Ramos (cell line): ENCODE measurements at regions not wholly inside any gene's neighbourhood (a gene's known extent, or its start where the extent isn't known, plus 50 kb on each side); places are given as distances from the start of the nearest gene placed in this dataset.

ENCODE experiments used
- in situ Hi-C: fragments of 300-500 bp; cut with MboI; formaldehyde crosslinking; loops from one replicate; pipeline ENCODE4 v1.14.3; 2022; ENCODE audit warnings: low sequenced_read_pairs; ENCODE audit not compliant: unreplicated experiment

DNA sequence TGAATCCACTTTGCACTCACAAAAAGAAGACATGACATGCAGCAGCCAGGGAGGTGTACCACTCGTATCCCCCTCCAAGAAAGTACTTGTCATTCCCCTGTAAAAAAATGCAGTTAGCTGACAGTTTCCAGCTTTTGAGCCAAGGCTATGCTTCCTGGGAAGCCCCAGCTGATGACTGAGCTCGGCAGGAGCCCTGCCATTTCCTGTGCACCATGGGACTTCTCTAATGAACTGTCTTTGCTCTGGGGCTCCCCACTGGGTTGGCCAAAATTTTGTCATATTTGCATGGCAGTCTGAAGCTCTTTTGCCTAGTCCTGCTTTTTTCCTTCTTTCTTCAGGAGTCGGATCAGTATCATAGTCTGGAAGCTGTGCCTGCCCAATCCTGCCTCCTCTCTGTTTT is 104.5 kb upstream of the MAOA start:
- in situ Hi-C loops = loop anchor here (25.0 kb wide), 1 partner anchor 1764 kb away; no protein-coding TSS in a partner anchor

DNA sequence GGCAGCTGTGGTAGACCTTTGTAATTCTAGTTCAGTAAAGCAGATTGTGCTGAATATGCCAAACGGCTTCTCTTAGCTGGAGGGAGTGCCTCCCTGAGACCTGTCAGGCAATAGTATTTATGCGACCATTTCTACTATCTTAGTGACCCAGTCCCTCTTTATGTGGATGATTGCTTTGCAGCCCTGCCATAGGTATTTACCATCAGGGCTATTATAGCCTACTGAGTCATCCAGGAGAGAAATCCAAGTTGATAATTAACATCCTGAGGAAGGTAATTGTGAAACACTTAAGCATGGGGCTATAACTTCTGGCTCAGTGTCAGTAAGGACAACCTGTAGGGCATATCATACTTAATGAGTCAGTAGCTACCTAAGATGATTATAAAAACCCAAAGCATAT is 103.9 kb upstream of the MAOA start:
- in situ Hi-C loops = loop anchor here (25.0 kb wide), 1 partner anchor 1765 kb away; no protein-coding TSS in a partner anchor

DNA sequence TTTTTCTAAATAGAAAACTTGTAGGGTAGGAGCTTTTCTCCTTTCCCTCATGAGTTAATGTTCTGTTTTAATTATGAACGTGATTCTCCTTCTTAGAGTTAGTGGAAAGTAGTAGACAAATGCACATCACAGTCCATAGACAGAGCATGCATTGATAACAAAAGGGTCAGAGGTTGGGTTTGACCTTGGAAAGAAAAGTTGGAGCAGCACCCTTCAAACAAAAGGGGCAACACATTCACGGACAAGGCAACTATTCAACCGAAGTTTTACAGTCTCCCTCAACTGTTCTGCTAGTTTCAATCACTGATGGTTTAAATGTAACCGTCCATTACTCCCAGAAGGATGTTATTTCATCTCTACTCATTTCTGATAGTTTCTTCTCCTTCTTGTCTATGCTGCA is 103.4 kb upstream of the MAOA start:
- in situ Hi-C loops = loop anchor here (25.0 kb wide), 1 partner anchor 1765 kb away; no protein-coding TSS in a partner anchor

DNA sequence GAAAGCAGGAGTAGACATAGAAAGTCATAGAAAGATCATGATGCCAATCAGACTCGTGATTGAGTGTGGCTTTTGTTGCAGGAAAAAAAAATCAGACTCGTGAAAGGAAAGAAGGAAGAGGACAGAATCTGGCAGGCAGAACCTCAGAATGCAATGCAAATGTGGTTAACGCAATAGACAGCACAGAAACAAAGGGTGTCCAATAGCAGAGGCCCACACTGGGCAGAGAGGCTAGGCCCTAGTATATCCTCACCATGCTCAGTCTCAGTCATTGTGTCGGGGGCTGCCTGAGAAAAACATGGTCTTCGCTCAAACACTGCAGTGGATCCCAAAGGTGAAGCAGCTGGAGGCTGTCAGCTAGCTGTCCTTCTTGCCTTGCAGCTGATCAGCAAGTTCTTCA is 102.8 kb upstream of the MAOA start:
- in situ Hi-C loops = loop anchor here (25.0 kb wide), 1 partner anchor 1766 kb away; no protein-coding TSS in a partner anchor

DNA sequence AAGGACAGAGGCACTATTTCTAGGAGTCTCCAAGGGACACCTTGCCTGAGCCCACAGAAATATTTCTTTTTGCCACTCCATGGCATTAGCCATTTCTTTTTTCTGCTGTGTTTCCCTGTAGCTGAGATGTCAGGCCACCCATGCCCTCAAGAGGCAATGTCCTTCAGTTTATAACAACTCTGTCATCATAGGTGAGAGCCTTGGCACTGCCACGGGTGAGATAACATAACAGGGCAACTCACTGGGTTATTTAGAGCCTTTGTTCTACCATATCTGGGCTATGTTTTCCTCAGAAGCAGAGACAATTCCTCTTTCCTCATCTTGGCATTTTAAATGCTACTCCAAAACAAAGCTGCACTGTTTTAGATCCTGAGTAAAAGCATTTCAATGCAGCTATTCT is 99.9 kb upstream of the MAOA start:
- in situ Hi-C loops = loop anchor here (25.0 kb wide), 1 partner anchor 1769 kb away; no protein-coding TSS in a partner anchor

DNA sequence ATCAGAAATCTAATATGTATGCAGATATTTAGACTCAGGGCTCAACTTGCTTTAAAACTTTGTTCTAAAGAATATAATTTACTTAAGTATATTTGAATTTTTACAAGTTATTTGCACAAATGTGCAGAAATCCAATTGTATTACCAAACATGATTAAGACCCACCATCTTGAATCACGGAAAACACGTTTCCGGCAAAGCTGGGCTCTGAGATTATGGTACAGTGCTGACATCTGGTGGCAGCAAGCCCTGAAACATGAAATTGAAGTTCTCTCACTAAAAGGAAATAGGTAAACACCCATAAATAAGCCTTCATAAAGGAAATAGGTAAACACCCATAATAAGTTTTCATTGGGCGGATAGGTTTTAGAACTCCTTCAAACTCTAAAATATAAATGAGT is 98.3 kb upstream of the MAOA start:
- in situ Hi-C loops = loop anchor here (25.0 kb wide), 1 partner anchor 1770 kb away; no protein-coding TSS in a partner anchor

DNA sequence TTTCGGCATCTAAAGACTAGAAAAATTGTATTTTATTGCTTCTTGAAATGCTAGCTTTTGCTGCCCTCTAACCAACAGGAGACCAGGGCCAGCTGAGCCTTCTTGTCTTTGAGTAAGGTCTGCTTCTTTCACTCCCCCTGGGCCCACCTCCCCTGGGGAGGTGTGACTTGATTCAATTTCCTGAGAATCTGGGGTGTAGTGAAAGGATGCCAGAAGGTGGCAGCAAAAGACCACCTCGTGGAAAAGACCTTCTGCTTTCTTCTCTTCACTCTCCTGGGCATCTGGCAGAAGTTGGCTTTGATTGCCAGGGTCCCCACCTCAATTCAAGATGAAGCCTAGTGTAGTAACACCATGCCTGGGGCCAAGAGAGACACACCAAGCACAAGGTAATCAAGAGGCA is 96.5 kb upstream of the MAOA start:
- in situ Hi-C loops = loop anchor here (10.0 to 25.0 kb wide), 2 partner anchors 195 to 1772 kb away; no protein-coding TSS in a partner anchor

DNA sequence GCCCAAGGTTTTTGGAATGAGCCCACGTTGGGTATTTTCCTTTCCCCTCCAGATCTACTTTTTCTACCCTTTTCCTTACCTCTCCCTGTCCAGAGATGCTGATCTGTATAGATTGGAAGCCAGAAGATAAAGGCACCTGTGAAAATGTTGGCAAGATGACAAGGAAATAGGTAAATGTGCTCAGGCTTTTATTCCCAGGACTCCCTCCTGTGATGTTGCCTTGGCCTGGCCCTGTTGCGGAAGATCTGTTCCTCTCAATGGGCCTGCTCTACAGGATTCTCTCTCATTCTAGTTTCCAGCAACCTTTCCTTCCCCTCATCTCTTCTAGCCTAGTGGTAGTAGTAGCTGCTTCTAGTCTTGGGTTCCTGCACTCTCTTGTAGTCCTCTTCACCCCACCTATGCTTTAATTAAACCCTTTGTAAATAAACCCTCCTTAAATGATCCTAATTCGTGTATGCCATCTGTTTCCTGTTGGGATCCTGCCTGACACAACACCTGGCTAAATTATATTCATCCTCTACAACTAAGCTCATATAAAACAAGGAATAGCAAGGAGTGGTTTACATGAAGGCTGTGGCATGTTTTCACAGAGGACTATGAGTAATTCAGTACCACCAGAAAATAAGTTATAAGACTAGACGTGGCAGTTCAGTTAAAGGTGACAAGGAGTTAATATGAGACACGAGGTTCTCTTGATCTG is 95.7 kb upstream of the MAOA start:
- in situ Hi-C loops = loop anchor here (10.0 to 25.0 kb wide), 2 partner anchors 194 to 1773 kb away; no protein-coding TSS in a partner anchor

DNA sequence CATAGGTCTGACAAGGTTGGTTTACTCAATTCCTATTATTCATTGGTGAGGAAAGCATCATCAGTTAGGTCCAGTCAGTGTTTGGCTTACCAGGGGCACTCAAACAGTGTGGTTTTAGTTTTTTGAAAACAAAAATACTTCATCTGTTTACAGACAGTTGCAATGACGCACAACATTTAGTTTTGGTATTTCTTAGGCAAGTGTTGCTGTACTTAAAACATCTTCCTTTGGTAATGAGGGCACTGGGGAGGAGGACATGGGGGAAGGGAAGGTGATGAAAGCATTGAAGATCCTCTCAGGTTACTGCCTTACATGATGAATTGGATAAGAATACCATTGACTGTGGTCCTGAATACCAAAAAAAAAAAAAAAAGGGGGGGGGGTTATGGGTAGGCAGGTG is 93.7 kb upstream of the MAOA start:
- in situ Hi-C loops = loop anchor here (10.0 to 25.0 kb wide), 2 partner anchors 192 to 1775 kb away; no protein-coding TSS in a partner anchor

DNA sequence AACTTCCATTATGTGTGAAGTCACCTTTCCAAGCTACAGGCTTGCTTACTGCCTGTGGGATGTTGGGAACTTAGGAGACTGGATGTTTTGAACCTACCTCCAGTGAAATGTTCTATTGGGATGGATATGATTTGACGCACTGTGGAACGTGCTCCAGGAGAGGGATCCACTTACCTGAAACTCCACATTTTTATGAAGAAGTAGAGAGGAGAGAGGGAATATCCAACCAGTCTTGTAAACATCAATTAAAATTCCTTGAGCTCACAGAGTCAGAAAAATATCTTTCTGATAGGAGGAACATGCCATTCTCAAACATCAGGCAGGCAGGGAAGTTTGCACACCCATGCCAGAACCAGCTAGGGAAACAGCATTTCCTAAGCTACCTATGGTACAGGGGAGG is 91.1 kb upstream of the MAOA start:
- in situ Hi-C loops = loop anchor here (10.0 to 25.0 kb wide), 2 partner anchors 190 to 1778 kb away; no protein-coding TSS in a partner anchor

DNA sequence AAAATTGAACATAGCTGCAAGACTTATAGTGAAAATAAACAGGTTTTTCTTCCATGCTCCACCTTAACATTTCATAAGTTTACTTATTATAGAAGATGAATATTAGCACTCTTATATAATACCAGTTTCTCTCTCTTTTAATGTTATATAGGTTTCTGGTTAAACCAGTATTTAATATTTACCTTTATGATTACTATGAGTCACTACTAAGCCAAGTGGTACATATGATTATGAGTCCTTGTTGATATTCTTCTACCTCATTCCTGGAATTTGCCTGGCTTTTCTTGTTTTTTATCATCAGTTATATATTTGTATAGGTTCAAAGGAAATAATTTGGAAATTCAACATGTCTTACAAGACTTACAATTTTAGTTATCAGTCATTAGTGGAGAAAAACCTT is 89.9 kb upstream of the MAOA start:
- in situ Hi-C loops = loop anchor here (10.0 to 25.0 kb wide), 2 partner anchors 189 to 1779 kb away; no protein-coding TSS in a partner anchor

DNA sequence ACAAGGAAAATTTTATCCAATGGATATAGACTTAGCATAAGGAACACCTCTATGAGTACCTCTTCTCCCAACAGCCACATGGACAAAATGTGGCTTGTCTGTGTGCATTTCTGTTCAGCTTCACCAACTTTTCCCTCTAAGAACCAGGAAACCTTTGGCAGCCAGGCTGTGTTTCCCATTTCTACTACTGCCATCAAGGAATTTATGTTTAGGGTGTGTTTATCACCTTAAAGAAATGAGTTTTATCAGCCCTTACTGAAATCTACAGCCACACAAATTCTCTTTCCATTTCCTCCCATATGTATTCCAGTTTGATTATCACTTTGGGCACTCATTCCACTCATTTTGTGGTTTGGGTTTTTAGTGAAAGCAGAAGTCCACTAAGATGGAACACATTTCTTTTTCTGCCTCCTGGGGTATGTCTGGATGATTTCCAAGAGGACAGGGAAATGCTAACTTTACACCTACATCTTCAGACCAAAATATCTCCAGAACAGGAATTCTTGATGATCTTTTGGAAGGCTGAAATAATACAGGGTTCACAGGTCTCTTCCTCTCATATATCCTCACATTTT is 82.6 kb upstream of the MAOA start:
- in situ Hi-C loops = loop anchor here (25.0 kb wide), 1 partner anchor 1786 kb away; no protein-coding TSS in a partner anchor

DNA sequence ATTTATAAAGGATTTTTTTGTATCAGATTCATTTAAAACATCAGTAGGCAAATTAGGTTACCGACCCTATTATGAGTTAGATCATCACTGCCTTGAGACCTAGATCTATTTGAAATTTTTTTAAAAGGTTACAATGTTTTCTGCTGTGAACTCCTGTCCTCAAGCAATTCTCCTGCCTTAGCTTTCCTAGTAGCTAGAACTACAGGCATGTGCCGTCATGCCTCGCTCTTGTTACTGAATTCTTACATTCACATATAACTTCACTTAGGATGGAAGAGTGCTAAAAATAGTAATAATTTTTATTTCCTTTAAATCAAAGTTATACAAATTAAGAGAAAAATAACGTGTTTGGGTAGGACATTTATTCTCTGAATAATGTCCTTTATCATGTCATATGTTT is 75.5 kb upstream of the MAOA start:
- in situ Hi-C loops = no loop called here

DNA sequence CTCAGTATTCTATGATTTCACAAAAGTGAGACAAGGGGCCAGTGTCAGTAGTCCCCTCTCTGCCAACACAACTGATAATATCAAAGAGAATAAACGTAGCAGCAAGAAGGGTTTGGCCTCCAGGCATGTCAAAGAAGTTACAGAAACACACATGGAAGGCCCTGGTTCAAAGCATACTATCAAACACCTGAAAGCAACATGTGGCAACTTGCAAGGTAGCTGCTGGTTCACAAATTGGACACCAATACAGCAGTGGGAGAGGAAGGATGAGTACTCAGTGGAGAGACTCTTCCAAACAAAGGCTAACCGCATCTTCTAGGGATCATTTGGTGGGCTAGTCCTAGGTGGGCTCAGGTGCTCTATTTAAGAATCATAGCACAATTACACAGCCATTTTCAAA is 74.9 kb upstream of the MAOA start:
- in situ Hi-C loops = no loop called here

DNA sequence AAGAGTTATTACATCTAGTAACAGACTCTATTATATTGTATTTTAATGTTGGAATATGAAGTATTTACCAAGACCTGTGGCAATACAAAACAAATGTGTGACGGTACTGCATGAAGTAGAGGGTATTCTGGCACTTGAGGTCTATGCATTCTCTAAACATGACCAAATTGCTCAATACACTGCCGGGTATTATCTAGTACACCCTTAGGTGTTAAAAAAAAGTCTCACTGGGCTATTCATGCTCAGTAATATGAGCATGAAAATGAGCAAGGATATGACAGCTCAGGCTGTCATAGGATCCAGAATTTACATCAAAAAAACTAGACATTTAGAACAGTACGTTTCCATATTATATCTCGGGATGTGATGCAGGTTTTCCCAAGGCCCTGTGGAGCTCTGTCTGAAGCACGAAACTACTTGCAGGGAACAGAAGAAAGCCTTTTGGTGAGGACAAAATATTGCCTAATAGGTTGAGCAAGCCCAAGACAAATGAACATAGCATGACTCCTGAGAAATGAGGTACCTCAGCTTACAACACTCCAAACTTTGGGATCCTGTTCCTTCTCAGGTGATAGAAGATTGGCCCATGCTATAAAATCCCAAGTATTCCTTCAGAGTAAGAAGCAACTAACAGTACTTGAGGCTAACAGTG is 74.1 kb upstream of the MAOA start:
- in situ Hi-C loops = no loop called here

DNA sequence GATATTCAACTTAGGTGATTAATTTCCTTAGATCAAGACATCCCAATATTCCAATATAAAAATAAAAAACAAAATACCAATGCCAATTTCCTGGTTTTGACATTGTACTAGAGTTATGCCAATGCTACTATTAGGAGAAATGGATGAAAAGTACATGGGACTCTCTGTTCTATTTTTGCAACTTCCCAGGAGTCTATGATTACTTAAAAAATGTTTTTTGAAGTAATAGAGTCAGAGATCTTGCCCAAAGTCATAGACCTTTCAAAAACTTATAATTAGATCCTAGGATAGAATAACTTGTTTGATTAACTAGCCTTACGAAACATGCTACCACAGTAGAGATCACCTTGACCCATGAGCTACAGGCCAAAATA is 73.6 kb upstream of the MAOA start:
- in situ Hi-C loops = no loop called here

DNA sequence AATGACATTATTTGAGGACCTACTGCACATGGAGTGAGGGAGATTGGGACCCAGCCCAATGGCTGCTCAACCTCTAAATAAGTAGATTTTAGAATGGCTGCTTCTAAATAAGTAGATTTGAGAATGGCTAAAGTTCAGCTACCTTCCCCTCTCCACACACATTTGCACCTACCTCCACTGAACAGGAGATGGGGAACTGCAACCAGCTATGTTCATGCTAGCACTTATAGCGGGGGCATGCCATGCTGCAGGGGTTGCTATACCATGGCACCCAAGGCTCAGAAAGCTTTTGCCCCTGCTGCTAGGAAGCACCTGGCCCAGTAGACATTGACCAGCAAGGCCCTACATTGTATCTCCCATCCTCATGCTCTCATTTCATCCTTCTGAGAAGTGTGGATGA is 70.2 kb upstream of the MAOA start:
- in situ Hi-C loops = no loop called here

DNA sequence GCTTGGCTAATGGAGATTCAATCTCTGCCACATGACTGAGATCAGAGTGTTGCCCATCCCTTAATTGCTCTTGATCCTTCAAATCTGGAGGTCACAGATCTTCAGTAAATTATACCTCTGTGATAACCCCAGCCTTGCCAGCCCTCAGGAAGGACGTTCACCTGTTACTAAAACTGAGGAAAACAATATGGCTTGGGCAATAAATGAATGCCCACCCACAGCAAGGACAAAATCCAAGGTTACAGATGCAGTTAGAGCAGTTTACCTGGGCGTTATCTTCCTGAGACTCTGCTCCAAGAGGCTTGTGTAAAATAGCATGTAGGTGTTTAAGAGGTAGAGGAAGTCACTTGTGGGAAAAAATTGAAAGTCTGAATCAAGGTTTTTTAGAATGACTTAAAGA is 69.3 kb upstream of the MAOA start:
- in situ Hi-C loops = no loop called here

DNA sequence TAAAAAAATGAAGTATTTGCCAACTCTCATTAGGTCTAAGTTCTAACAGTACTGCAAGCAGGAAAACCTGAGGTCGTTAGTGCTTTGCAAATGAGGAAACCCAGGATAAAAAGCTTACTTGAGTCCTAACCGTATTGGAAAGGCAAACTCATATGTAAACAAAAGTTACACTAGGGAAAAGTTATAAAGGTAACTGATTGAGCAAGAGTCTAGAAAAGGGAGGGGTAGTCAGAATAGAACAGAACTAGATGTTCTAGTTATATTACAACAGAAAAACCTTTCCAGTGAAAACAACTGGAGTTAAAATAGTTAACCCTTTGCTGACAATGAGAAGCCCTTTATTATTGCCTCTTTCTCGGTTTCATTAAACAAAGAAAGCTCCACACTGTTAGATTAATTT is 66.4 kb upstream of the MAOA start:
- in situ Hi-C loops = no loop called here

DNA sequence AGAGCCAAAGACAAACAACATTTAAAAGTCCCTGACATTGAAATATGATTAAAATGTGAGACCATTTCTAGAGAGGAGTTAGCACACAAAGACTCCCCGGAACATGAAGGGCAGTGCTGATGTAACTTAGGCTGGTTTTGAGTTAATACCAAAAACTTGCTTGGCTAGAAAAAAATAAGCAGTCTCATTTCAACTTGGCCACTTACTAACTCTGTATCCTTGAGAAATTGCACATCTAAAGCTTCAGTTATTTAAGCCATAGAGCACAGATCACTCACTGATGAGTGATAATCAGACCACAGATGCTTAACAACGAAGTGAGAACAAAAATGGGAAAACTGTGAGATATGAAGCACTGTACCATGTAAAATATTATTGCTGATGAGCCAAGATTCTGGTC is 65.9 kb upstream of the MAOA start:
- in situ Hi-C loops = no loop called here

DNA sequence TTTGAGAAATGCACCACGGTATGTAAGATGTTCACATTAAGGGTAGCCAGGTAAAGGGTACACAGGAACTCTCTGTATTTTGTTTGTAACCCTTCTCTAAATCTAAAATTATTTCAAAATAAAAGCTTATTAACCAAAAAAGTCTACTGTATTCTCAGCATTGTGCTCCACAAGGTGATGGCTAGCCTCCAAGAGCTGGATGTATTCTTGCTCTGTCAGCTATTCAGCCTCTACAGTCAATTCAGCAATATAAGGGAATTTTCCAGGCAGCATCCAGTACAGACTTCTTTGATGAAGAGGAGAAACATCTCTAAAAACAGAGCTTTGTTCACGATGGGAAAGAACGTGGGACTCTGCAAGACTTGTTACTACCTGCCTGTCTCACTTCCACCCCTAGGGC is 63.5 kb upstream of the MAOA start:
- in situ Hi-C loops = no loop called here
